Neural cell (in vitro differentiated cells): ENCODE measurements at regions not wholly inside any gene's neighbourhood (a gene's known extent, or its start where the extent isn't known, plus 50 kb on each side); places are given as distances from the start of the nearest gene placed in this dataset.
"Not testable (repeated sequence)": the region's sequence is repeated elsewhere in the genome, so short reads cannot be mapped to it uniquely, and the experiment has no call there.

Experiments used
- H2AFZ ChIP-seq: fragments of 200-600, 300-800 bp; sonication (generic), shearing (Covaris generic); 2 replicates; pipeline ENCODE4 v1.6.0; 2014; ENCODE audit warnings: low read depth, mild to moderate bottlenecking, antibody characterized with exemption, low read length, moderate library complexity
- H3F3A ChIP-seq: fragments of 200-600 bp; shearing (Covaris generic); 2 replicates; pipeline ENCODE4 v1.6.1; 2016; ENCODE audit warnings: mild to moderate bottlenecking, moderate library complexity, mixed read lengths, antibody characterized with exemption, low read length; ENCODE audit not compliant: insufficient read depth, poor library complexity, severe bottlenecking
- H3K27ac ChIP-seq: fragments of 200-600, 300-800 bp; sonication (generic), shearing (Covaris generic); 2 replicates; pipeline ENCODE4 v1.5.1; 2014; ENCODE audit warnings: mild to moderate bottlenecking, low read length, moderate library complexity
- H3K27me3 ChIP-seq: fragments of 300-800, 200-600 bp; sonication (generic), shearing (Covaris generic); 2 replicates; pipeline ENCODE4 v1.6.0; 2014; ENCODE audit warnings: mild to moderate bottlenecking, low read depth, low read length, moderate library complexity; ENCODE audit not compliant: insufficient read depth
- H3K36me3 ChIP-seq: fragments of 300-800, 200-600 bp; sonication (generic), shearing (Covaris generic); 2 replicates; pipeline ENCODE4 v1.5.1; 2014; ENCODE audit warnings: mild to moderate bottlenecking, antibody characterized with exemption, low read length, moderate library complexity; ENCODE audit not compliant: insufficient read depth
- H3K4me2 ChIP-seq: fragments of 300-800, 200-600 bp; sonication (generic), shearing (Covaris generic); 2 replicates; pipeline ENCODE4 v1.6.0; 2014; ENCODE audit warnings: mild to moderate bottlenecking, low read length
- H3K4me3 ChIP-seq: fragments of 300-800, 200-600 bp; sonication (generic), shearing (Covaris generic); 2 replicates; pipeline ENCODE4 v1.5.1; 2014; ENCODE audit warnings: mild to moderate bottlenecking, low read length, moderate library complexity
- H3K79me2 ChIP-seq: fragments of 200-600 bp; shearing (Covaris generic); replicated peaks from 2 replicates; pipeline ENCODE4 v1.6.0; 2014; ENCODE audit warnings: mild to moderate bottlenecking, low read length, moderate library complexity; ENCODE audit not compliant: insufficient read depth
- H3K9ac ChIP-seq: fragments of 300-800, 200-600 bp; sonication (generic), shearing (Covaris generic); 2 replicates; pipeline ENCODE4 v1.6.1; 2016; ENCODE audit warnings: mild to moderate bottlenecking, low read length, mixed read lengths
- H3K9me2 ChIP-seq: fragments of 200-600 bp; shearing (Covaris generic); 2 replicates; pipeline ENCODE4 v1.6.1; 2016; ENCODE audit warnings: mild to moderate bottlenecking, low read length, mixed read lengths; ENCODE audit not compliant: insufficient read depth
- H3K9me3 ChIP-seq: fragments of 200-600, 300-800 bp; sonication (generic), shearing (Covaris generic); 2 replicates; pipeline ENCODE4 v1.6.1; 2016; ENCODE audit warnings: mild to moderate bottlenecking, mixed run types, low read length, moderate library complexity, mixed read lengths
- H4K20me1 ChIP-seq: fragments of 200-600 bp; shearing (Covaris generic); 2 replicates; pipeline ENCODE4 v1.6.1; 2016; ENCODE audit warnings: mild to moderate bottlenecking, mixed run types; ENCODE audit not compliant: insufficient read depth
- EP300 ChIP-seq: fragments of 450-650 bp; conservative IDR thresholded peaks from 2 replicates; pipeline ENCODE4 v1.6.1; 2014; ENCODE audit warnings: antibody characterized with exemption, mild to moderate bottlenecking, moderate library complexity; ENCODE audit not compliant: poor library complexity, severe bottlenecking
- EZH2 ChIP-seq: fragments of 200-600, 300-800 bp; shearing (Covaris generic), sonication (generic); IDR thresholded peaks from 2 replicates; pipeline ENCODE4 v1.6.1; 2014; ENCODE audit warnings: antibody characterized with exemption, low read length, borderline replicate concordance, mild to moderate bottlenecking; ENCODE audit not compliant: insufficient read depth, poor library complexity, severe bottlenecking
- POLR2AphosphoS5 ChIP-seq: IDR thresholded peaks from 2 replicates; pipeline ENCODE4 v1.6.1; 2012
- TAF1 ChIP-seq: IDR thresholded peaks from 2 replicates; pipeline ENCODE4 v1.6.1; 2012; ENCODE audit warnings: low read depth
- TF ChIP-seq, protein P1 (sequence below): fragments of 450-650 bp; IDR thresholded peaks from 2 replicates; pipeline ENCODE4 v1.5.1; 2014; ENCODE audit warnings: antibody characterized with exemption, mild to moderate bottlenecking, moderate library complexity; ENCODE audit not compliant: poor library complexity, severe bottlenecking

DNA sequence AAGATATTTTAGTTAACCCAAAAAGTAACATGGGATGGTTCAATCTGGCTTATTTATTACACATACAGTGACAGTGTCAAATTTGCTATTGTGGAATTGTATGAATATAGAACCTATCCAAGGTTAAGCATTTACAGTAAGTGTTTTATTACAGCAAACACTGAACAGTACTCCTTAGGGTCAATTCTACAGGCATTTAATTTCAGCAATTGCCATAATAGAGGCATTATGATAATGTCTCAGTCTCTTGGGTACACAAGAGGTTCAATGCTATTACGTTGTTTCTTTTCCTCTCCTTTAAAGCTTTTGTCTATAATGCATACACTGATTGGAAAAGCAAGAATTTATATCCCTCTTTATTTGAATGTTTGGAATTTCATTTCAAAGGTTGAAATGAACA lies 275.7 kb upstream of the NAALADL2 start:
- no peak overlapping the region for H3K9ac ChIP-seq
- H3K79me2 ChIP-seq = no peaks in the 10 kb centered on the region
- TF ChIP-seq POLR2AphosphoS5 = peak; percentile 70
- TF ChIP-seq, protein P1, sequence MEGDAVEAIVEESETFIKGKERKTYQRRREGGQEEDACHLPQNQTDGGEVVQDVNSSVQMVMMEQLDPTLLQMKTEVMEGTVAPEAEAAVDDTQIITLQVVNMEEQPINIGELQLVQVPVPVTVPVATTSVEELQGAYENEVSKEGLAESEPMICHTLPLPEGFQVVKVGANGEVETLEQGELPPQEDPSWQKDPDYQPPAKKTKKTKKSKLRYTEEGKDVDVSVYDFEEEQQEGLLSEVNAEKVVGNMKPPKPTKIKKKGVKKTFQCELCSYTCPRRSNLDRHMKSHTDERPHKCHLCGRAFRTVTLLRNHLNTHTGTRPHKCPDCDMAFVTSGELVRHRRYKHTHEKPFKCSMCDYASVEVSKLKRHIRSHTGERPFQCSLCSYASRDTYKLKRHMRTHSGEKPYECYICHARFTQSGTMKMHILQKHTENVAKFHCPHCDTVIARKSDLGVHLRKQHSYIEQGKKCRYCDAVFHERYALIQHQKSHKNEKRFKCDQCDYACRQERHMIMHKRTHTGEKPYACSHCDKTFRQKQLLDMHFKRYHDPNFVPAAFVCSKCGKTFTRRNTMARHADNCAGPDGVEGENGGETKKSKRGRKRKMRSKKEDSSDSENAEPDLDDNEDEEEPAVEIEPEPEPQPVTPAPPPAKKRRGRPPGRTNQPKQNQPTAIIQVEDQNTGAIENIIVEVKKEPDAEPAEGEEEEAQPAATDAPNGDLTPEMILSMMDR = no peak
- TF ChIP-seq TAF1 = no peak
- no peak for TF ChIP-seq EP300

DNA sequence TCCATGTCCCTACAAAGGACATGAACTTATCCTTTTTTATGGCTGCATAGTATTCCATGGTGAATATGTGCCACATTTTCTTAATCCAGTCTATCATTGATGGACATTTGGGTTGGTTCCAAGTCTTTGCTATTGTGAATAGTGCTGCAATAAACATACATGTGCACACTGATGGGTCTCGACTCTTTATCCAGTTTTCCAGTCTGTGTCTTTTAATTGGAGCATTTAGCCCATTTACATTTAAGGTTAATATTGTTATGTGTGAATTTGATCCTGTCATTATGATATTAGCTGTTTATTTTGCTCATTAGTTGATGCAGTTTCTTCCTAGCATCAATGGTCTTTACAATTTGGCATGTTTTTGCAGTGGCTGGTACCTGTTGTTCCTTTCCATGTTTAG lies 272.0 kb upstream of the NAALADL2 start:
- not testable (repeated sequence) for H3K27ac ChIP-seq, H3K36me3 ChIP-seq, H2AFZ ChIP-seq, H3K9me3 ChIP-seq, H3K27me3 ChIP-seq, H3K9me2 ChIP-seq, H3K9ac ChIP-seq, H3K79me2 ChIP-seq, H4K20me1 ChIP-seq, H3F3A ChIP-seq, H3K4me3 ChIP-seq, H3K4me2 ChIP-seq

More for the DNA sequence above, 275.7 kb upstream of the NAALADL2 start:
- Histone ChIP-seq H4K20me1 (no peaks in the 10 kb centered on the region), H3F3A (no peaks in the 10 kb centered on the region), H3K27me3 (no peaks in the 10 kb centered on the region), H3K27ac (no peak overlapping the region), H2AFZ (no peak overlapping the region), H3K4me2 (peak overlapping the region; percentile 34), H3K9me2 (no peaks in the 10 kb centered on the region), H3K36me3 (no peaks in the 10 kb centered on the region), H3K4me3 (no peak overlapping the region), H3K9me3 (no peaks in the 10 kb centered on the region)

DNA sequence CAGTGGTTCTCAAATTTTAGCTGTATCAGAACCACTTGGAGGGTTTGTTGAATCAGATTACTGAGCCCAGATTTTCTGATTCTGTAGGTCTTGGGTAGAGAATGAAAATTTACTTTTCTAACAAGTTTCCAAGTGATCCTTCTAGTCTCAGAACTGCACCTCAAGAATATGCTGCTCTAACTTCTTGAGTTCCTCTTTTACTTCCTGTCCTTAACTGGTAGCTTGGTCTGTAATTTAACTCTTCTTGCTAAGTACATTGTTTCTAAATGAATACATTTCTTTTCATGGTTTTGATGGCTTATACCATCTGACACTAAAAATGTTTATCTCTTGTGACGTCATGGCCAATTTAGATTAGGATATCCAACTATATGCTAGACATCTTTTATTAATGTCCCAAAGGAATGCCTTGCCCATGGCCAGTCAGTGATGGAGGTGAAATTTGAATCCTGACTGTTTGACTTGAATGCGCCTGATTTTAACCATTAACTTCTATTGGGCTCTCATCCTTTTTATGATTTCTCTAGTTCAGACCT lies 262.6 kb upstream of the NAALADL2 start:
- Histone ChIP-seq H3K9ac (no peak overlapping the region), H3K9me3 (no peaks in the 10 kb centered on the region), H3K4me2 (no peak overlapping the region), H3K27ac (no peak overlapping the region), H3K4me3 (no peak overlapping the region), H2AFZ (no peak overlapping the region), H3K9me2 (no peaks in the 10 kb centered on the region), H3K27me3 (no peaks in the 10 kb centered on the region), H3K36me3 (no peaks in the 10 kb centered on the region), H4K20me1 (no peaks in the 10 kb centered on the region), H3K79me2 (no peaks in the 10 kb centered on the region), H3F3A (peaks cover 7% of the 10 kb centered on the region)
- no peak for TF ChIP-seq EZH2
- TF ChIP-seq TAF1 = no peak
- TF ChIP-seq, protein P1 = no peak
